Erythroblast (primary cell): ENCODE measurements at regions not wholly inside any gene's neighbourhood (a gene's known extent, or its start where the extent isn't known, plus 50 kb on each side); places are given as distances from the start of the nearest gene placed in this dataset.

Experiments
- GATA1 ChIP-seq: IDR thresholded peaks from 2 replicates; pipeline ENCODE4 v1.6.1; 2011; ENCODE audit warnings: low read depth, mild to moderate bottlenecking, control low read depth, low read length, moderate library complexity
- POLR2A ChIP-seq: IDR thresholded peaks from 2 replicates; pipeline ENCODE4 v1.6.1; 2011; ENCODE audit warnings: mild to moderate bottlenecking, low read length

DNA sequence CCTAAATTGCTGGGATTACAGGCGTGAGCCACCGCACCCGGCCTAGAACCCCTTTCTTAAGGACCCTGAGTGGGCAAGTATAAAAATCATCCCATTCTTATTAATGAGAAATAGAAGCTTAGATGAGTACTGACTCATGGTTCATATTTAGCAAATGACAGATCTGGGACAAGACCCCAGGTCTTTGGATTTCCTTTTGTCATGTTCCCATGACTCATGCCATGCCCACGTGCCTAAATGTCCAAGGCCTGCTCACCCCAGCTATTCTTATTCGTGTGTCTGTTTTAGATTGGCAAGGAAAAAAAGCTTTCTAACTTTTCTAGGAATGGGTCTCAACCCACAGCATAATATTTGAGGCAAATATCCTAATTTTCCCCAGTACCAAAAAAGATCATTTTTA lies 57.7 kb upstream of the RPS23 start:
- TF ChIP-seq POLR2A (no peak), GATA1 (no peak)
